Astrocyte of the cerebellum (primary cell): ENCODE measurements at regions not wholly inside any gene's neighbourhood (a gene's known extent, or its start where the extent isn't known, plus 50 kb on each side); places are given as distances from the start of the nearest gene placed in this dataset.
"Not testable (repeated sequence)": the region's sequence is repeated elsewhere in the genome, so short reads cannot be mapped to it uniquely, and the experiment has no call there.

ENCODE experiments used
- DNase-seq: peaks from one replicate; pipeline ENCODE4 v3.0.0-alpha.2; 2011; ENCODE audit warnings: low read depth
- H3K4me3 ChIP-seq: 2 replicates; pipeline ENCODE4 v1.5.1; 2011; ENCODE audit warnings: mild to moderate bottlenecking, low read depth, low read length, moderate library complexity
- CTCF ChIP-seq: IDR thresholded peaks from 2 replicates; pipeline ENCODE4 v1.5.1; 2012; ENCODE audit warnings: low read length, low read depth, moderate library complexity, mild to moderate bottlenecking; ENCODE audit errors: missing control alignments
- in situ Hi-C: cut with HindIII; loops from 2 replicates; pipeline ENCODE4 v1.10.0; 2017; ENCODE audit warnings: low sequenced_read_pairs

GRCh38 chr7:41403291-41403690 lies 299.6 kb downstream of the INHBA start:
- H3K4me3 ChIP-seq: no peak overlapping the region
- no peak for DNase-seq
- in situ Hi-C loops: no loop called here
- TF ChIP-seq CTCF: no peak

- TF ChIP-seq CTCF: no peak
- H3K4me3 ChIP-seq: no peak overlapping the region
- in situ Hi-C loops: no loop called here
- no peak for DNase-seq
These were observed 301.1 kb downstream of the INHBA start for GRCh38 chr7:41401833-41402232.

GRCh38 chr7:41399171-41399570 lies 303.7 kb downstream of the INHBA start:
- no peak overlapping the region for H3K4me3 ChIP-seq
- in situ Hi-C loops: no loop called here

GRCh38 chr7:41391818-41392217 lies 311.1 kb downstream of the INHBA start:
- in situ Hi-C loops: no loop called here
- TF ChIP-seq CTCF: no peak

More at GRCh38 chr7:41399171-41399570, 303.7 kb downstream of the INHBA start:
- DNase-seq: no peak
- TF ChIP-seq CTCF: no peak

GRCh38 chr7:41388933-41389332 lies 314.0 kb downstream of the INHBA start:
- H3K4me3 ChIP-seq, DNase-seq, in situ Hi-C loops: not testable (repeated sequence)

More at GRCh38 chr7:41391818-41392217, 311.1 kb downstream of the INHBA start:
- no peak for DNase-seq
- no peak overlapping the region for H3K4me3 ChIP-seq

- no peak for DNase-seq
These were observed 316.9 kb downstream of the INHBA start for GRCh38 chr7:41385996-41386395.

GRCh38 chr7:41384418-41384817 lies 318.5 kb downstream of the INHBA start:
- in situ Hi-C loops: no loop called here
- no peak for TF ChIP-seq CTCF
- no peak overlapping the region for H3K4me3 ChIP-seq
- DNase-seq: no peak

More at GRCh38 chr7:41385996-41386395, 316.9 kb downstream of the INHBA start:
- H3K4me3 ChIP-seq: no peak overlapping the region
- in situ Hi-C loops: no loop called here
- TF ChIP-seq CTCF: no peak
